GM12891 (cell line): ENCODE measurements at regions not wholly inside any gene's neighbourhood (a gene's known extent, or its start where the extent isn't known, plus 50 kb on each side); places are given as distances from the start of the nearest gene placed in this dataset.

Experiments used
- PAX5 ChIP-seq: IDR thresholded peaks from 2 replicates; pipeline ENCODE4 v1.6.1; 2011; ENCODE audit warnings: low read length, moderate library complexity, mild to moderate bottlenecking; ENCODE audit not compliant: insufficient read depth, severe bottlenecking
- POLR2A ChIP-seq: IDR thresholded peaks from 2 replicates; pipeline ENCODE4 v1.6.1; 2011; ENCODE audit warnings: low read depth, low read length, control low read depth
- POLR2AphosphoS5 ChIP-seq: IDR thresholded peaks from 2 replicates; pipeline ENCODE4 v1.6.1; 2011; ENCODE audit warnings: low read depth, low read length, control low read depth

DNA sequence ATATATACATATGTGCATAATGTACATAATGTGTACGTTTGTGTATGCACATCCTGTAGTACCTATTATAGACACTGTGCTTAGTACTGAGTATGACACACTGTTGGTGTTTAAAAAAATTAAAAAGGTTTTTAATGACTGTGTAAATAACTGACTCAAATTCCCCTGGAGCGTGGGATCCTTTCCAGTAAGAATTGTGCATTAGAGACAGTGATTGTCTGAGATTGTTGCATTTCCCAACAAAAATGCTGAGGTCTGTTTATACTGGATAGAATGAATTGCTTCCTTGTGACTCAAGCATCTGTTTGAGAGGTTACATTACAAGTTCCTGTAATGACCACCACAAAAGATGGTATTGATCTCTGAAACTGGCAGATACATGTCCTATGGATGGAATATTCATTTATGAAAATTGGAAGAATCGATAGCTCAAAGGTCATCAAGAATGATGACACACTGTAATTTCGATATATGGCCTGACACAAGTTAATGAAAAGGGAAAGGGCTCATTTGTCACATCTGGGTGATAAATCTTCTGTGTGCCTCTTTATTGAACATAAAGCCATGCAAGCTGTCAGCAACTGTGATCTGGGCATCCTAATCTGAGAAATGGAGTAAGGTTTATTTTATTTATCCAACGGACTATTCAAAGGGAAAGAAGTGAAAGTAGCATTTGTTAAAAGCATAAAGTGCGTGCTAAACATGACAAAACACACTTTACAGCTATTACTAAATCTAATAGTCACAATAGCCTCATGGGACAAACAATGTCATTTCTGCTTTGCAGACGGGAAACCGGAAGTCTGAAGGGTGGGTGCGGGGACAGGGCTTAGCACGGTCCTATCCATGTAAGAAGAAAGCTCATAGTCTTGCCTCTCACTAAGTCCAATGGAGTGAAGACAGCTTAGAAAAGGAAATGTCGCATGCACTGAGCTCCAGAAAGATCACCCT lies 228.8 kb downstream of the CDH11 start:
- TF ChIP-seq PAX5, result no peak
- TF ChIP-seq POLR2AphosphoS5, result no peak
- no peak for TF ChIP-seq POLR2A
